SHP77 treated with DMSO at 0.1 percent for 48 hours (cell line): ENCODE measurements at regions not wholly inside any gene's neighbourhood (a gene's known extent, or its start where the extent isn't known, plus 50 kb on each side); places are given as distances from the start of the nearest gene placed in this dataset.
A peak's percentile ranks its signal among the peaks of the same experiment; 100 is the strongest.
"Not testable (repeated sequence)": the region's sequence is repeated elsewhere in the genome, so short reads cannot be mapped to it uniquely, and the experiment has no call there.

ENCODE experiments used
- DNase-seq: peaks from one replicate; lab custom pipeline; 2025; lab: John Stamatoyannopoulos, UW

DNA sequence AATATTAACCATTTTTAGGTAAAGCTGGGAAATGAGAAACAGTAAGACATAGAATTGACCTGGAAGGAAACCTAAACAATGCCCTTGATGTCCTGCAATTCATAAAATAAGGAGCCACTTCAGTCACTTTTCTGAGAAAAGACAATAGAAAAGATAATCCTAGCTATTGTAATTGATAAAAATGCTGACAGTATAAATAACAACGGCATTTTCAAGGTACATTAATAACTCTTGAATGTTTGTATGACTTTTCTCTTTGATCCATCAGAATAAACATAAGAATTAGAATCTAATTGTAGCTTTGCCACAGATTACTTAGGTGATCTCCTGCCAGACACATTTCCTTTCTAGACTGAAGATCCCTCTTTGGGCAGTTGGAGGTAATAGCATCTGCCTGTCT is 719.5 kb downstream of the SLC4A3 start:
- no peak for DNase-seq

- DNase-seq: no peak
Observed at GRCh38 chr2:220347626-220348025, 720.2 kb downstream of the SLC4A3 start.

- DNase-seq: no peak
Observed at GRCh38 chr2:220348206-220348605, 720.8 kb downstream of the SLC4A3 start.

DNA sequence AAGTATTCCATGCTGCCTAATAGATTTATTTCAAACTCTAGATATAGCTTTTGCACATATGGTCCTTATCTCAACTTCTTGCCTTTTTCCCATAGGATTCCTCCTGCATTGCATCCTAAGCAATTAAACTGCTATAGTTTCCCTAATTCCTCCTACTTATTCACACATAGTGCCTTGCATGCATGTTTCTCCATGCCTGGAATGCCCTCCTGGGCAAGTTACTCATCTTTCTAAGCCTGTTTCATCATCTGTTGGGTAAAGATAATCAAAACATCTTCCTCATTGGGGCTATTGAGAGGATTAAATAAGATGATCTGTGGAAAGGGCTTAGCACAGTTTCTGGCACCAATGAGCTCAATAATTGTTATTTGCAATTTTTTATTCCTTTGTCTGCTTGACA is 726.5 kb downstream of the SLC4A3 start:
- no peak for DNase-seq

GRCh38 chr2:220356076-220356475 is 728.6 kb downstream of the SLC4A3 start:
- DNase-seq: no peak

DNA sequence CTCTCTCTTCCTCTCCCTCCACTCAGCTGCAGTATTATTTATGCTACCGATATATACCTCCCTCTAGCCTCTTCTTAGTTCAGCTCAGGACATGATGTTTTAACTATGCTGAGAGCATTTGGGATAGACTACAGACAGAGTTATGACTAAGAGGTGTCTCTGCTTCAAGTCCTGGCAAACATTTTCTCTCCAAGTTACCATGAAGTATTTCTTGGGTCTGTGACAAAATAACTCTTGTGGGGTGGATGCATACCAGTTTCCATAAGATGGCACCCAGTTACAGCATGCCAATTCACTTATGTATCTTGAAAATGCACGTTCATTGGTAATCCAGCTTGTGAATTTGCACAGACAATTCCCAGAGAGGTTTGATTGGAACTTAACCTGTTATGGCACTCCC is 737.6 kb downstream of the SLC4A3 start:
- no peak for DNase-seq

DNA sequence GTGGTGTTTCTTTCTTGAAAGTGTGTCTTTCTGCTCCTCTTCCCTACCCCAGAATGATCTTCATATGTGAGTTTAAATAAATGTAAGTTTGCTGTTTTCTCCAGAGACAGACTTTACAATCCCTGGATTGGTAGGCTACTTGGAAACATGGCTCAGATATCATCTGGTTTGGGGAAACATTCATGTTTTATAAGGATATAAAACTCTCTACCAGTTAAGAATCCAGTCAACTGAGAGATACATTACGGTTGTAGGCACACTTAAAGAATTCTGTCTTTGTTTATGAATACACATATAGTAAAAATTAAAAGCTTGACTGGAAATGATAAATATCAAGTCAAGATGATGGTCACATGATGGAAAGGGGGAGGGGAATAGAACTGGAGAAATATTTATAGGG is 739.3 kb downstream of the SLC4A3 start:
- no peak for DNase-seq

GRCh38 chr2:220370764-220371163 is 743.3 kb downstream of the SLC4A3 start:
- DNase-seq: no peak

- DNase-seq: no peak
Observed at GRCh38 chr2:220371211-220371610, 743.8 kb downstream of the SLC4A3 start.

DNA sequence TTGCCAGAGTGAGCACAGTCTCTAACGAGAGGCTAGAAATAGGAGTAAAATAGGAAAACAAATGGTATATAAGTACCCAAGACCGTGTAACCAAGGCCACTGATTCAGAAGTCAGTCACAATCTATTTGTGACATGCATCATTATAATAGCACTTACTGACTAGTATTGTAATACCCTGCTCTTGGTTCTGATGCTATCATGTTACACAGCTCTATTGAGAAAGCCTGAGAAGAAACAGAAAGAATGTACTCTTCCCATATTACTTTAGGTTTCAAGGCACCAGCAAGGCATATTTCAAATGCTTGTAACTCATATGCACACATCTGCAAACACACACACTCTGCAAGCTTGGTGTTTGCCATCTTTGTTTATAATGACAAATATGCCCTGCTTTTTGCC is 746.4 kb downstream of the SLC4A3 start:
- no peak for DNase-seq

DNA sequence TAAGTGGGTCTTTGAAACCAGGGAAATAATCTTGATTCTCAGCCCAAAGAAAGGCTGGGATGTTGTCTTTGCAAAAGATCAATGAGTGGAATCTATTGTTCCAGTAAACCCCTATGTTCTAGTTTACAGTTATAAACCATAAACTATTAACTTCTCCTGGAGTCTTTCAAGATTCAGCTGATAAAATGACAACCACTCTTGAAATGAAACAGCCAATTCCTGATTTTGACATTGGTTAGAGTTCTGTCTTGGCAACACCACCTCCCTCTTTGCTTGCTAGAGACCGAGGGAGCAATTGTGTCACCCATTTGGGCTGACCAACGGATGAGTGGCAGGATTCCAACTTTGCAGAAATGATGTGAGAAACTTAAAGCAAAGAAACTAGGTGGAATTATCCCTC is 746.9 kb downstream of the SLC4A3 start:
- DNase-seq: no peak

- no peak for DNase-seq
Observed at GRCh38 chr2:220377482-220378155, 750.2 kb downstream of the SLC4A3 start.

DNA sequence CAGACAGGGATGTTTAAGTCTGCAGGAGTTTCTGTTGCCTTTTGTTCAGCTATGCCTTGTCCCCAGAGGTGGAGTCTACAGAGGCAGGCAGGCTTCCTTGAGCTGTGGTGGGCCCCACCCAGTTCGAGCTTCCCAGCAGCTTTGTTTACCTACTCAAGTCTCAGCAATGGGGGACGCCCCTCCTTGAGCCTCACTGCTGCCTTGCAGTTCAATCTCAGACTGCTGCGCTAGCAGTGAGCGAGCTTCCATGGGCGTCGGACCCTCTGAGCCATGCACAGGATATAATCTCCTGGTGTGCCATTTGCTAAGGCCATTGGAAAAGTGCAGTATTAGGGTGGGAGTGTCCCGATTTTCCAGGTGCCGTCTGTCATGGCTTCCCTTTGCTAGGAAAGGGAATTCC is 760.3 kb downstream of the SLC4A3 start:
- DNase-seq: not testable (repeated sequence)

DNA sequence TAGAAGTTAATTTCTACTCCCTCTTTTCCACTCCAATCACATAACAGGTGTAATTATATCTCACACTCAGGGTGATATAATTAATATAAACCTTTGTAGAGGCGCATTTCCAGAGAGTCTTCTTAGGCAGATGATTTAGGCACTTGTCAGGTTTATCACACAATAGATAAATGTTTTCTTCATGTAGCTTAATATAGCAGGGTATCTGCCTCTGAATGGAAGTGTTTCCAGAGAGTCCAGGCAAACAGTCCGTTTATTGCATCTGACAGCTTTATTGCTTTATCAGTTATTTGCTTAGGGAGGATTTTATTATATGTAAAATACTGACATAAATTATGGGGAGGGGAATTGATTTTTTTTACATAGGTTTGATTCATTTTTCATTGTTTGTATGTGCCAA is 766.3 kb downstream of the SLC4A3 start:
- peak; percentile 4 for DNase-seq

DNA sequence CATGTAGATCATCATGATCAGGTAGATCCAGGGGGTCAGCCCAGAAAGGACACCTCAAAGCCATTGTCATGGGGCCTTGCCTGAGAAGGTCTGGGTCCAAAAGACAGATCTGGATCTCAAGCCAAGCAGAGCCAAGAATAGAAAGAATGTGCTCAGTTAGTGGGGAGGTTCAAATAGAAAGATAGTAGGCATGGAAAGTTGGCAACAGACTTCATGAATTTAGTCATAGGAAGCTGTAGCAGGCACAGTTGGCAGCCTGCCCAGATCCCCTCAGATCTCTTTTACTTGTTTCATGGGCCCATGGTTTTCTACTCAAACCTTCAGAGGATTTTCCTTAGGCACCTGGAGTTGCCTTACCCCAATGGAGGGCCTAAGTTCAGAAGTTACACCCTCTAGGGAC is 767.0 kb downstream of the SLC4A3 start:
- DNase-seq: peak; percentile 9

- DNase-seq: no peak
Observed at GRCh38 chr2:220396287-220396686, 768.9 kb downstream of the SLC4A3 start.

GRCh38 chr2:220410296-220410695 is 782.9 kb downstream of the SLC4A3 start:
- DNase-seq: no peak

- DNase-seq: no peak
Observed at GRCh38 chr2:220417503-220417902, 790.1 kb downstream of the SLC4A3 start.

GRCh38 chr2:220419647-220420046 is 792.2 kb downstream of the SLC4A3 start:
- no peak for DNase-seq

DNA sequence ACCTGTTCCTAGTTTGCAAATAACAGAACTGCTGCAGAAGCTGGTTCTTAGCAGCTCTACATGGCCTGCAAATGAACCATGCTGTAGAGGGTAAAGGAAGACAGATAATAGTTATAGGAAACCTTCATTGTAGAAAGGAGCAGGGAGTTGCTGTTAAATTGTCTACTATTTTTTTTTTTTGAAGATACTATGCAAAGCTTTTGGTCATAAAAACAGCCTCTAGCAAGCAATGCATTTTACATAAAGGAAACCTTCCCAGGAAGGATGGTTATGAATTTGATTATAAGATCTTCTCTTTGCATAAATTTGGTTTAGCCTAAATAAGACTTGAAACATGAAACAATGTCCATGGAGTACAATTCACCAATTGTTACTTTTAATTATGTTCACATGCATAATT is 793.4 kb downstream of the SLC4A3 start:
- no peak for DNase-seq

DNA sequence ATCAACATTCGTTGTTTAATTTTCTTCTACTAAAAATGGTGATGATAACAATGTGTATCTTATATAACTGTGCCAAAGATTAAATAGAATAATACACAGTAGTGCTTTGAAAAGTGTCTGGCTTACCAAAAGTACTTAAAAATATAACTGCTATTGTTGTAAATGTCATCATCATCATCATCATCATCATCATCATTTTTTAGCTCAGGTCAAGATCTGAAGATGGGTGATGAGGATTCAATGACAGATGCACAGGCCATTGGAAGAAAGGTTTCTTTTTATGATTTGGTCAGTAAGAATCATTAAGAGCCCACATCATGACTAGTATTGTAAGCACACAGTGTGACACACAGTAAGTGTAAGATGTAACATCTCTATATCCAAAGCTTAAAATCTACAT is 795.2 kb downstream of the SLC4A3 start:
- DNase-seq: no peak

DNA sequence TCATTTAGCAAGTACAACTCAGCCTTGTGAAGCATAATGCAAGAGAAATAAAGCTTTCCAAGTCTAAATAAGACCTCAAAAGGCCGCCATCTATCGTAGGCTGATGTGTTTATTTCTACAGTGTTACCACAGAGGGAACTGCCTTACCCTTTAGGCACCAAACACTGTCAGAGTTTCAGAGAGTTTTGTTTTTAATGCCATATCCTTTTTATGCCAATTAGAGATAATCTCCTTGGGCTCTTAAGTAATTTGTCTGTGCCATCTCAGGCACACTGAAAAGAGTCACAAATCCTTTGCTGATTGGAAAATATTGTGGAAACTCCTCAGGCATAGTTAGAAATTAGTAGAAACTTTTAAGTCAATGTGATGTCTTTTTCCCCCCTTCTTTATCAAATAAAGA is 797.1 kb downstream of the SLC4A3 start:
- DNase-seq: no peak

DNA sequence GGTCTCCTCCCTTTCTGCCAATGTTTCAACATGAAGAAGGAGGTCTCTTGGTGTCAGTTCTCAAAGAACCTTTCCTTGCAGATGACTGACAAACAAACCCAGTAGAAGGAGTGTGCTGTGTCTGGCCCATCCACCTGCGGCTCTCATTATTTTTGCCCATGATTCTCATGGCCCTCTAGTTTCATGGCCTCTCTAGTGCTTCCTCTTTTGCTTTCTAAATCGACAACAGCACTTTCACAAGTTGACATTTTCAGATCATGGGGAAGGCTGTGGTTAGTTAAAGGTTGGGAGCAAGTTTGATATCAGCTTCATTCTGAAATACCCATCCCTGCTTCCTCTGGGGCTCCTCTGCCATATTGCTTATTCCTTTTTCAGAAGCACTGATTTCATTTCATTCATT is 805.2 kb downstream of the SLC4A3 start:
- no peak for DNase-seq

DNA sequence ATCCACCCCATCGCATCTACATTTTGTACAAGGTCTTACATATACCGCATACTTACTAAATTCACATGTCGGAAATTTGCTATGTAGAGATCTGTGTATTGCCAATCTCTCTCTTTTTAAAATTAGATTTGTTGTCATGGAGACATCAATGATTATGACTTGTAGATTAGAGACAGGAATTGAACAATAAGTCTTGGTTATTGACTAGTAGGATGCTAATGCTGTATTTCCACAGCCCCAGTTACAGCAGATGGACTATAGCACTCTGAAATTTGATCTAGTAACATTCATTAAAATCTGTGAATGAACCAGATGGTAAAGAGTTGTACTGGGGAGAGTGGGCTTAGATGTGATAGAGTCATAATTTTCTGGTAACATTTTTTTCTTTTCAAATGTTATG is 805.7 kb downstream of the SLC4A3 start:
- no peak for DNase-seq

DNA sequence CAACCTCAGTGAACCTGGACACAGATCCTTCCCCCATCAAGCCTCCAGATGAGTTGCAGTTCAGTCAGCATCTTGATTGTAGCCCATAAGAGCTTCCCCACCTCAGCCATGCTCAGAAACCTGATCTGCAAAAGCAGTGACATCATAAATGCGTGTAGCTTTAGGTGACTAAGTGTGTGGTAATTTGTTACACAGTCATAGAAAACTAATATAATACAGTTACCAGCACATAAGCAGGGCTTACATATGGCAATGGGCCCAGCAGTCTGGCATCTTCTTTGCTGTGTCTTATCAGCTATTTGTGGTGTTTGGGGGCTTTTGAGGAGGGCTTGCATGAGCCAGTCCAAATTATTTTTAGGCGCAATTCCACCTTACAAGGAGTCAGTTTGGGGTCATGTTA is 807.0 kb downstream of the SLC4A3 start:
- no peak for DNase-seq
